Astrocyte (in vitro differentiated cells and primary cell): ENCODE measurements at regions not wholly inside any gene's neighbourhood (a gene's known extent, or its start where the extent isn't known, plus 50 kb on each side); places are given as distances from the start of the nearest gene placed in this dataset.

Experiments used
- EZH2 ChIP-seq: IDR thresholded peaks from 2 replicates; pipeline ENCODE4 v1.6.1; 2012; ENCODE audit warnings: mild to moderate bottlenecking, low read length, inconsistent platforms; ENCODE audit not compliant: insufficient read depth
- TF ChIP-seq, protein P1 (sequence below): IDR thresholded peaks from 2 replicates; pipeline ENCODE4 v1.5.1; 2011; ENCODE audit warnings: low read depth, mild to moderate bottlenecking, inconsistent platforms, low read length, moderate library complexity; ENCODE audit not compliant: insufficient read depth

DNA sequence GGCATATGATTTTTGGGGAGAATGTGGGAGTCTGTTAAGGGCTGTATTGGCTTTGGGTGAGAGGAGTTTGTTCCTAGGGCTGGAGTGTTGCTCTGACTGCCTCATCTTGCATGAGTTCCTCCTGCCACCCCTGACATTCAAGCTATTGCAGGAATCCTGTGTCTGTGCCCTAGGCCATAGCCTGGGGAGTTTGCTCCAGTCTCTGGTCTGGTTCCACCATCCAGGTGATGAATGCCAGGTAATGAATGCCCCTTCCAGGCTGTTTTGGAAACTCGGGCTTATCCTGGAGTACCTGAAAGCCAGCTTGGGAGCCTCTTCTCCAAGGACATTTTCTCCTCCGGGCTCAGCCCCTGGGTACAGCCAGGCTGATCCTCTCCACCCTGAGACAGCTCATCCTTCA lies 117.0 kb upstream of the IRX3 start:
- TF ChIP-seq, protein P1, sequence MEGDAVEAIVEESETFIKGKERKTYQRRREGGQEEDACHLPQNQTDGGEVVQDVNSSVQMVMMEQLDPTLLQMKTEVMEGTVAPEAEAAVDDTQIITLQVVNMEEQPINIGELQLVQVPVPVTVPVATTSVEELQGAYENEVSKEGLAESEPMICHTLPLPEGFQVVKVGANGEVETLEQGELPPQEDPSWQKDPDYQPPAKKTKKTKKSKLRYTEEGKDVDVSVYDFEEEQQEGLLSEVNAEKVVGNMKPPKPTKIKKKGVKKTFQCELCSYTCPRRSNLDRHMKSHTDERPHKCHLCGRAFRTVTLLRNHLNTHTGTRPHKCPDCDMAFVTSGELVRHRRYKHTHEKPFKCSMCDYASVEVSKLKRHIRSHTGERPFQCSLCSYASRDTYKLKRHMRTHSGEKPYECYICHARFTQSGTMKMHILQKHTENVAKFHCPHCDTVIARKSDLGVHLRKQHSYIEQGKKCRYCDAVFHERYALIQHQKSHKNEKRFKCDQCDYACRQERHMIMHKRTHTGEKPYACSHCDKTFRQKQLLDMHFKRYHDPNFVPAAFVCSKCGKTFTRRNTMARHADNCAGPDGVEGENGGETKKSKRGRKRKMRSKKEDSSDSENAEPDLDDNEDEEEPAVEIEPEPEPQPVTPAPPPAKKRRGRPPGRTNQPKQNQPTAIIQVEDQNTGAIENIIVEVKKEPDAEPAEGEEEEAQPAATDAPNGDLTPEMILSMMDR, result no peak
- no peak for TF ChIP-seq EZH2
